ENCODE measurements at regions not wholly inside any gene's neighbourhood (a gene's known extent, or its start where the extent isn't known, plus 50 kb on each side); places are given as distances from the start of the nearest gene placed in this dataset.

- ChIA-PET CTCF (no interaction called here), POLR2A (no interaction called here)
- Histone ChIP-seq H3K4me3 (ENCODE audit: low read depth, low read length) (no peak overlapping the region), H3K27ac (ENCODE audit: low read depth, low read length) (no peak overlapping the region), H3K9me3 (ENCODE audit: control insufficient read depth, insufficient read depth, low read length) (no peaks in the 10 kb centered on the region), H3K27me3 (ENCODE audit: control insufficient read depth, insufficient read depth, low read length) (no peaks in the 10 kb centered on the region)
- DNase-seq (ENCODE audit: low read depth, low spot score) = no peak
- TF ChIP-seq, protein P1, sequence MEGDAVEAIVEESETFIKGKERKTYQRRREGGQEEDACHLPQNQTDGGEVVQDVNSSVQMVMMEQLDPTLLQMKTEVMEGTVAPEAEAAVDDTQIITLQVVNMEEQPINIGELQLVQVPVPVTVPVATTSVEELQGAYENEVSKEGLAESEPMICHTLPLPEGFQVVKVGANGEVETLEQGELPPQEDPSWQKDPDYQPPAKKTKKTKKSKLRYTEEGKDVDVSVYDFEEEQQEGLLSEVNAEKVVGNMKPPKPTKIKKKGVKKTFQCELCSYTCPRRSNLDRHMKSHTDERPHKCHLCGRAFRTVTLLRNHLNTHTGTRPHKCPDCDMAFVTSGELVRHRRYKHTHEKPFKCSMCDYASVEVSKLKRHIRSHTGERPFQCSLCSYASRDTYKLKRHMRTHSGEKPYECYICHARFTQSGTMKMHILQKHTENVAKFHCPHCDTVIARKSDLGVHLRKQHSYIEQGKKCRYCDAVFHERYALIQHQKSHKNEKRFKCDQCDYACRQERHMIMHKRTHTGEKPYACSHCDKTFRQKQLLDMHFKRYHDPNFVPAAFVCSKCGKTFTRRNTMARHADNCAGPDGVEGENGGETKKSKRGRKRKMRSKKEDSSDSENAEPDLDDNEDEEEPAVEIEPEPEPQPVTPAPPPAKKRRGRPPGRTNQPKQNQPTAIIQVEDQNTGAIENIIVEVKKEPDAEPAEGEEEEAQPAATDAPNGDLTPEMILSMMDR (IDR thresholded peaks at IDR 0.05; ENCODE audit: low read depth, low read length) = no peak
Observed at GRCh38 chr10:109103278-109103677, 820.0 kb downstream of the XPNPEP1 start.

GRCh38 chr10:109089779-109090178, 833.5 kb downstream of the XPNPEP1 start:
- ChIA-PET POLR2A (no interaction called here), CTCF (no interaction called here)
- no peak for DNase-seq (ENCODE audit: low read depth, low spot score)
- TF ChIP-seq, protein P1 (IDR thresholded peaks at IDR 0.05; ENCODE audit: low read depth, low read length) = no peak
- no peak overlapping the region for H3K4me3 ChIP-seq (ENCODE audit: low read depth, low read length)
- H3K9me3 ChIP-seq (ENCODE audit: control insufficient read depth, insufficient read depth, low read length) = peaks cover 3% of the 10 kb centered on the region; the same call in 1 of the 2 replicates
- no peak overlapping the region for H3K27ac ChIP-seq (ENCODE audit: low read depth, low read length)
- no peaks in the 10 kb centered on the region for H3K27me3 ChIP-seq (ENCODE audit: control insufficient read depth, insufficient read depth, low read length)

- Histone ChIP-seq H3K27me3 (ENCODE audit: control insufficient read depth, insufficient read depth, low read length) (no peaks in the 10 kb centered on the region), H3K9me3 (ENCODE audit: control insufficient read depth, insufficient read depth, low read length) (no peaks in the 10 kb centered on the region), H3K4me3 (ENCODE audit: low read depth, low read length) (no peak overlapping the region), H3K27ac (ENCODE audit: low read depth, low read length) (no peak overlapping the region)
- ChIA-PET CTCF (no interaction called here), POLR2A (no interaction called here)
- TF ChIP-seq, protein P1 (IDR thresholded peaks at IDR 0.05; ENCODE audit: low read depth, low read length) = no peak
- DNase-seq (ENCODE audit: low read depth, low spot score) = no peak
Observed at GRCh38 chr10:109071539-109071938, 851.8 kb downstream of the XPNPEP1 start.

DNA sequence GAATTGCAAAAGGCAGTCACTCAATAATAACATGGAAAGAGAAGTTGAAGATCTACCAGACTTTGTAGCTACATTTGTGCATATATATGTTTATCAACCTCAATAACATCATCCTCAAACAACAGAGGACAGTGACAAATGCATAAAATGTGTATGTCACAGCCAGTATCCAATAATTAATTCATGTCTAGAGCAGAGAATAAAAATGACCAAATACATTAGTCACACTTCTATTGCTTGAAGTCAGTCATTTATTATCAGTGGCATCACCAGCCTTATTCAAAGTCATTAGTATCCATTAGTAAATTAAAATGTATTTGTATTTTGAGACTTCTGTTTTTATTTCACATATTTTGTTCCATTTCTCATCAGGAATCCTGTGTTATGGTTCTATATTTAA, 852.8 kb downstream of the XPNPEP1 start:
- POLR2A ChIA-PET = no interaction called here
- Histone ChIP-seq H3K27me3 (ENCODE audit: control insufficient read depth, insufficient read depth, low read length) (no peaks in the 10 kb centered on the region), H3K4me3 (ENCODE audit: low read depth, low read length) (no peak overlapping the region), H3K9me3 (ENCODE audit: control insufficient read depth, insufficient read depth, low read length) (no peaks in the 10 kb centered on the region), H3K27ac (ENCODE audit: low read depth, low read length) (no peak overlapping the region)
- DNase-seq (ENCODE audit: low read depth, low spot score) = no peak
- TF ChIP-seq, protein P1 (IDR thresholded peaks at IDR 0.05; ENCODE audit: low read depth, low read length) = no peak
- CTCF ChIA-PET = no interaction called here

GRCh38 chr10:109067031-109067430, 856.3 kb downstream of the XPNPEP1 start:
- Histone ChIP-seq H3K4me3 (ENCODE audit: low read depth, low read length) (no peak overlapping the region), H3K27me3 (ENCODE audit: control insufficient read depth, insufficient read depth, low read length) (peaks cover 3% of the 10 kb centered on the region), H3K9me3 (ENCODE audit: control insufficient read depth, insufficient read depth, low read length) (0 out of 2 replicates have a peak, but pooled peaks cover 2% of the 10 kb centered on the region), H3K27ac (ENCODE audit: low read depth, low read length) (no peak overlapping the region)
- POLR2A ChIA-PET = no interaction called here
- TF ChIP-seq, protein P1 (IDR thresholded peaks at IDR 0.05; ENCODE audit: low read depth, low read length) = no peak
- CTCF ChIA-PET = no interaction called here
- DNase-seq (ENCODE audit: low read depth, low spot score) = no peak
